PFSK-1 (cell line): ENCODE measurements at regions not wholly inside any gene's neighbourhood (a gene's known extent, or its start where the extent isn't known, plus 50 kb on each side); places are given as distances from the start of the nearest gene placed in this dataset.
A peak's percentile ranks its signal among the peaks of the same experiment; 100 is the strongest.

Experiments
- FOXP2 ChIP-seq: optimal IDR thresholded peaks from 2 replicates; pipeline ENCODE3; 2011; ENCODE audit warnings: borderline replicate concordance, control low read depth, inconsistent platforms; ENCODE audit not compliant: insufficient read depth; ENCODE audit errors: extremely low read length, extremely low read depth
- POLR2AphosphoS5 ChIP-seq: IDR thresholded peaks from 2 replicates; pipeline ENCODE4 v1.6.1; 2012; ENCODE audit warnings: low read depth, mild to moderate bottlenecking, control low read depth, low read length, moderate library complexity
- SIN3A ChIP-seq: IDR thresholded peaks from 2 replicates; pipeline ENCODE4 v1.6.1; 2012; ENCODE audit warnings: mild to moderate bottlenecking, low read length, moderate library complexity, borderline replicate concordance; ENCODE audit not compliant: insufficient read depth
- TAF1 ChIP-seq: IDR thresholded peaks from 2 replicates; pipeline ENCODE4 v1.6.1; 2012; ENCODE audit warnings: low read length, control low read depth, borderline replicate concordance; ENCODE audit not compliant: insufficient read depth
- TF ChIP-seq, protein P1 (sequence below), 2 experiments: IDR thresholded peaks; 2 replicates each; pipeline versions ENCODE4 v1.6.1 to v1.8.0; 2011 to 2012; ENCODE audit warnings: low read depth in 2 of 2, low read length in 2 of 2, control low read depth in 1 of 2, inconsistent platforms in 1 of 2, mild to moderate bottlenecking in 1 of 2, moderate library complexity in 1 of 2; ENCODE audit not compliant: insufficient read depth in 1 of 2

DNA sequence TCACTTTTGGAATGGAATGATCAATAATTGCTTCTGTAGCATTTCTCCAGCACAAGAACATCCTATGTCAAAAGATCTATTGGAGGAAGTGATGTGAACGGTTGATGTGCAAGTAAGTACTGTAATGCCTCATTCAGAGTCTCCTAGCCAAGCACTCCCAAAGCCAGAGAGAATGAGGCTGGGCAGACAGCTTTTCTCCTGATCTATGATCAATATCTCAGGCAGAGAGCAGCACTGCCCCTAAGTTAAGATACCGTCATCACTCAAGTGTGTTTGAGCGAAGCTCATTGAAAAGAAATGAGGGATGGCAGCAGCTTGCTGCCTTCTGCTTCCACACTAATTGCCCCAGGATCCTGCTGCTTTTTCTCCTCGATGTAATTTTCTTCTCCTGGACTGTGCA, 324.1 kb upstream of the GRAMD2B start:
- no peak for TF ChIP-seq TAF1
- TF ChIP-seq SIN3A: no peak
- no peak for TF ChIP-seq POLR2AphosphoS5
- no peak for TF ChIP-seq FOXP2
- TF ChIP-seq, protein P1, sequence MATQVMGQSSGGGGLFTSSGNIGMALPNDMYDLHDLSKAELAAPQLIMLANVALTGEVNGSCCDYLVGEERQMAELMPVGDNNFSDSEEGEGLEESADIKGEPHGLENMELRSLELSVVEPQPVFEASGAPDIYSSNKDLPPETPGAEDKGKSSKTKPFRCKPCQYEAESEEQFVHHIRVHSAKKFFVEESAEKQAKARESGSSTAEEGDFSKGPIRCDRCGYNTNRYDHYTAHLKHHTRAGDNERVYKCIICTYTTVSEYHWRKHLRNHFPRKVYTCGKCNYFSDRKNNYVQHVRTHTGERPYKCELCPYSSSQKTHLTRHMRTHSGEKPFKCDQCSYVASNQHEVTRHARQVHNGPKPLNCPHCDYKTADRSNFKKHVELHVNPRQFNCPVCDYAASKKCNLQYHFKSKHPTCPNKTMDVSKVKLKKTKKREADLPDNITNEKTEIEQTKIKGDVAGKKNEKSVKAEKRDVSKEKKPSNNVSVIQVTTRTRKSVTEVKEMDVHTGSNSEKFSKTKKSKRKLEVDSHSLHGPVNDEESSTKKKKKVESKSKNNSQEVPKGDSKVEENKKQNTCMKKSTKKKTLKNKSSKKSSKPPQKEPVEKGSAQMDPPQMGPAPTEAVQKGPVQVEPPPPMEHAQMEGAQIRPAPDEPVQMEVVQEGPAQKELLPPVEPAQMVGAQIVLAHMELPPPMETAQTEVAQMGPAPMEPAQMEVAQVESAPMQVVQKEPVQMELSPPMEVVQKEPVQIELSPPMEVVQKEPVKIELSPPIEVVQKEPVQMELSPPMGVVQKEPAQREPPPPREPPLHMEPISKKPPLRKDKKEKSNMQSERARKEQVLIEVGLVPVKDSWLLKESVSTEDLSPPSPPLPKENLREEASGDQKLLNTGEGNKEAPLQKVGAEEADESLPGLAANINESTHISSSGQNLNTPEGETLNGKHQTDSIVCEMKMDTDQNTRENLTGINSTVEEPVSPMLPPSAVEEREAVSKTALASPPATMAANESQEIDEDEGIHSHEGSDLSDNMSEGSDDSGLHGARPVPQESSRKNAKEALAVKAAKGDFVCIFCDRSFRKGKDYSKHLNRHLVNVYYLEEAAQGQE (IDR thresholded peaks at IDR 0.05; ENCODE audit: insufficient read depth in 1 of 2, low read depth in 2 of 2, low read length in 2 of 2): no peak

DNA sequence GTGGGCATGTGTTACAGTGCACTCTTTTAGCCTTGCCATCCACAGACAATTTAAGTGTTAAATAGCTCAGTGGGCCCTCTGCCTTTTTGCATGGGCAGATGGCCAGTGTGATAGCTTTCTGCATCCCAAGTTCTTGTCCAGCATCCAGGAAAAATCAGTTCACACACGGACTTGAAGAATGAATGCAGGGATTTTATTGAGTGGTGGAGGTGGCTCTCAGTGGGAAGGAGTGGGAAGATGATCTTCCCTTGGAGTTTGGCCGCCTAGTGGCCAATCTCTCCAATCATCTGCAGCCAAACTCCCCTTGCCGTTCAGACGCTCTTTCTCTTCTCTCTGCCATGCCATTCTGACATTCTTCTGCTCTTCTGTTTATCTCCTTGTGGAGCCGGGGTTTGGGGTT, 322.4 kb upstream of the GRAMD2B start:
- no peak for TF ChIP-seq FOXP2
- TF ChIP-seq, protein P1 (IDR thresholded peaks at IDR 0.05; ENCODE audit: insufficient read depth in 1 of 2, low read depth in 2 of 2, low read length in 2 of 2): 0 out of 4 replicates have a peak, but pooled peaks of 1 of the 2 experiments have one; percentile 7

DNA sequence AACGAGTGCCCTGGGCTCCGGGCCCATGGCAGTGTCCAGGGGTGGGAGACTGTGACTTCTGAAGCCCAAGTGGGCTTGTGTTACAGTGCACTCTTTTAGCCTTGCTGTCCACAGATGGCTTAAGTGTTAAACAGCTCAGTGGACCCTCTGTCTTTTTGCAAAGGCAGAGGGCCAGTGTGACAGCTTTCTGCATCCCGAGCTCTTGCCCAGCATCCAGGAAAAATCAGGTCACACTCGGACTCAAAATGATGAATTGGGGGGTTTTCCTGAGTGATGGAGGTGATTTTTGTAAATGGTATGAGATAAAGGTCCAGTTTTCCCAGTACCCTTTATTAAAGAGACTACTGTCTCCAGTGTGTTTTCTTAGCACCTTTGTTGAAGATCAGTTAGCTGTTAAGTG, 321.3 kb upstream of the GRAMD2B start:
- no peak for TF ChIP-seq POLR2AphosphoS5
- no peak for TF ChIP-seq TAF1
- no peak for TF ChIP-seq FOXP2
- TF ChIP-seq, protein P1 (IDR thresholded peaks at IDR 0.05; ENCODE audit: insufficient read depth in 1 of 2, low read depth in 2 of 2, low read length in 2 of 2): no peak

DNA sequence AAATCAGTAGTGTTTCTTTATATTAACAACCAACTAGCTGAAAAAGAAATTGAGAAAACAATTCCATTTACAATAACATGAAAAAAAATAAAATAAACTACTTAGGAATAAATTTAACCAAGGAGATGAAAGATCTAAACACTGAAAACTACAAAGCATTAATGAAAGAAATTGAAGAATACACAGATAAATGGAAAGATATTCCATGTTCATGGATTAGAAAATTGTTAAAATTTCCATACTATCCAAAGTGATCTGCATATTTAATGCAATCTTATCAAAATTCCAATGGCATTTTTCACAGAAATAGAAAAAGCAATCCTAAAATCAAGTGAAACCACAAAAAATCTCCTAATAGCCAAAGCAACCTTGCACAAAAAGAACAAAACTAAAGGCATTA, 320.2 kb upstream of the GRAMD2B start:
- TF ChIP-seq SIN3A (no peak), FOXP2 (no peak), POLR2AphosphoS5 (no peak), TAF1 (no peak)
- TF ChIP-seq, protein P1 (IDR thresholded peaks at IDR 0.05; ENCODE audit: insufficient read depth in 1 of 2, low read depth in 2 of 2, low read length in 2 of 2): no peak

DNA sequence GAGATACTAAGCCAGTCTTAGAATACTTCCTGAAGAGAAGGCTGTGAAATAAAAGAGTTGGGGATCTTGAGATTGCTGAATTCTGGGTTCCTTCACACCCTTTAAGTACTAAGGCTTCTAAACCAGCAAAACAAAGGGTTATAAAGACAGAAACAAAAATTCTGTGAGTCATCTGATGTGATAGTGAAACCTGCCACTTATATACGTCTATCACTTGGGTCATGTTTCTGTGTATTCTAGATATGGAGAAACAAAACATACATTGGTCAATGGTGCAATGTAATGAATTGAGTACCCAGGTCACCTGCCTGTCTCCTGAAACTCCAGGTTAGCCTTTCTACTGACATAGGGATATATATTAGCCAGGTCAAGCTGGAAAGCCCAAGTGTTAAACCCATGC, 319.3 kb upstream of the GRAMD2B start:
- TF ChIP-seq FOXP2 (no peak), POLR2AphosphoS5 (no peak), TAF1 (no peak), SIN3A (no peak)
- TF ChIP-seq, protein P1 (IDR thresholded peaks at IDR 0.05; ENCODE audit: insufficient read depth in 1 of 2, low read depth in 2 of 2, low read length in 2 of 2): no peak
